ENCODE measurements at regions not wholly inside any gene's neighbourhood (a gene's known extent, or its start where the extent isn't known, plus 50 kb on each side); places are given as distances from the start of the nearest gene placed in this dataset.

- Histone ChIP-seq H3K27ac (no peak overlapping the region), H3K4me3 (no peak overlapping the region), H3K36me3 (no peaks in the 10 kb centered on the region), H3K4me1 (peaks cover 0 to 2% of the 10 kb centered on the region in 2 donors), H3K27me3 (no peaks in the 10 kb centered on the region), H3K9me3 (no peaks in the 10 kb centered on the region)
- TF ChIP-seq POLR2A (IDR thresholded peaks at IDR 0.05) (no peak), CTCF (IDR thresholded peaks at IDR 0.05 in 4 of 5, conservative IDR thresholded peaks at IDR 0.05 in 1 of 5) (no peak)
- in situ Hi-C loops (cut with MboI; ENCODE audit: low sequenced_read_pairs in 4 of 4) (no loop called here), intact Hi-C loops (cut with DNase I; ENCODE audit: low total_unique reads) (no loop called here)
- peak in 1 of 2 donors; percentile 9 for ATAC-seq
- no peak for DNase-seq
Observed at GRCh38 chr3:184632551-184633236, 71.1 kb downstream of the EPHB3 start.
